Fibroblast of mammary gland (primary cell): ENCODE measurements at regions not wholly inside any gene's neighbourhood (a gene's known extent, or its start where the extent isn't known, plus 50 kb on each side); places are given as distances from the start of the nearest gene placed in this dataset.

ENCODE experiments used
- DNase-seq: peaks from one replicate; pipeline ENCODE4 v3.0.0-alpha.2; 2010; ENCODE audit warnings: low read depth
- H3K4me3 ChIP-seq: 2 replicates; pipeline ENCODE4 v1.5.1; 2011; ENCODE audit warnings: low read depth, mild to moderate bottlenecking, low read length, moderate library complexity; ENCODE audit not compliant: control insufficient read depth
- TF ChIP-seq, protein P1 (sequence below): conservative IDR thresholded peaks from 2 replicates; pipeline ENCODE4 v1.5.1; 2011; ENCODE audit warnings: low read depth, low read length, inconsistent platforms; ENCODE audit not compliant: control insufficient read depth, insufficient read depth

DNA sequence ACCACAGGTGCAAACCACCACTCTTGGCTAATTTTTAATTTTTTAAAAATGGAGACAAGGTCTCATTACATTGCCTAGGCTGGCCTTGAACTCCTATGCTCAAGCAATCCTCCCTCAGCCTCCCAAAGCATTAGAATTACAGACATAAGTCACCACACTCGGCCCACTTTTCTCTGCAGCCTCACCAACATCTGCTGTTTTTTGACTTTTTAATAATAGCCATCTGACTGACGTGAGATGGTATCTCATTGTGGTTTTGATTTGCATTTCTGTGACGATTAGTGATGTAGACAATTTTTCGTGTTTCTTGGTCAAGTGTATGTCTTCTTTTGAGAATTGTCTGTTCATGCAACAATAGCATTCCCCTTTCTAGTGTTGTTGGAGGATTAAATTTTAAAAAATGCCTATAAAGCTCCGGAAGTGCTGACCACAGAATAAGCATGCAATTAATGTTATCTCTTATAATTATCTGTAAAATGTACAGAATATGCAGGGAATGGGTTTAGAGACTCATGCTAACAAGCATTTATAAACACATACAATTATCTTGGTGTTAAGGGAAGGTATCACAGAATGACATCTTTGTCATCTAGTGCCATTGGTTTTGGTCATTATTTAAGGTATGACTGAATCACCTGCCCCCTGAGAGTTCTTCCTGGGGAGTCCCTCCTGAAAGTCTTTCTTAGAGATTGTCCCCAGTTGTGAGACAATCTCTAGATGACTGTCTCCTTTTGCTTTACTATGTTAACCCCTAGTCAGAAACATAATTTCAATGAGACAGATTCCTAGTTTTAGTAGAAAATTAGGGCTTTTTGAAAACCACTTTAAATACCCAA lies 118.5 kb upstream of the SERTM1 start:
- DNase-seq: no peak
- no peak overlapping the region for H3K4me3 ChIP-seq
- TF ChIP-seq, protein P1, sequence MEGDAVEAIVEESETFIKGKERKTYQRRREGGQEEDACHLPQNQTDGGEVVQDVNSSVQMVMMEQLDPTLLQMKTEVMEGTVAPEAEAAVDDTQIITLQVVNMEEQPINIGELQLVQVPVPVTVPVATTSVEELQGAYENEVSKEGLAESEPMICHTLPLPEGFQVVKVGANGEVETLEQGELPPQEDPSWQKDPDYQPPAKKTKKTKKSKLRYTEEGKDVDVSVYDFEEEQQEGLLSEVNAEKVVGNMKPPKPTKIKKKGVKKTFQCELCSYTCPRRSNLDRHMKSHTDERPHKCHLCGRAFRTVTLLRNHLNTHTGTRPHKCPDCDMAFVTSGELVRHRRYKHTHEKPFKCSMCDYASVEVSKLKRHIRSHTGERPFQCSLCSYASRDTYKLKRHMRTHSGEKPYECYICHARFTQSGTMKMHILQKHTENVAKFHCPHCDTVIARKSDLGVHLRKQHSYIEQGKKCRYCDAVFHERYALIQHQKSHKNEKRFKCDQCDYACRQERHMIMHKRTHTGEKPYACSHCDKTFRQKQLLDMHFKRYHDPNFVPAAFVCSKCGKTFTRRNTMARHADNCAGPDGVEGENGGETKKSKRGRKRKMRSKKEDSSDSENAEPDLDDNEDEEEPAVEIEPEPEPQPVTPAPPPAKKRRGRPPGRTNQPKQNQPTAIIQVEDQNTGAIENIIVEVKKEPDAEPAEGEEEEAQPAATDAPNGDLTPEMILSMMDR: no peak

DNA sequence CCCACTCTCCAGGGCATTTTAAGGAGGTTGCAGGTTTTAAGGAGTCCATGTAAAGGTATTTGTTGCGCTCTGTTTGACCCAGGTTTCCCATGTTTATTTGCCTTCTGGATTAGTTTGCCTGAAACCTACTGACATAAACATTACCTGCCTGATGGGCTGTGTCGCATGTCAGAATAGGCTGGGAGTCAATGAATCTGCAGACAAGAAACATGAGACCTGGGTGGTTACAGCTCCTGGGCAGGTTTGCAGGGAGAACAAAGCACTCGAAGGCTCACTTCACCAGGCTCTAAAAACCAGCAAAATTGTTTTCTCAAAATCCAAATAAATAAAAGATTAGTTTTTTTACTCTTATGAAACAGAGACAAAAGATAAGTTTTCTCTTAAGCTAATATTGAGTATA lies 114.4 kb upstream of the SERTM1 start:
- TF ChIP-seq, protein P1: no peak
- no peak overlapping the region for H3K4me3 ChIP-seq
- DNase-seq: no peak

DNA sequence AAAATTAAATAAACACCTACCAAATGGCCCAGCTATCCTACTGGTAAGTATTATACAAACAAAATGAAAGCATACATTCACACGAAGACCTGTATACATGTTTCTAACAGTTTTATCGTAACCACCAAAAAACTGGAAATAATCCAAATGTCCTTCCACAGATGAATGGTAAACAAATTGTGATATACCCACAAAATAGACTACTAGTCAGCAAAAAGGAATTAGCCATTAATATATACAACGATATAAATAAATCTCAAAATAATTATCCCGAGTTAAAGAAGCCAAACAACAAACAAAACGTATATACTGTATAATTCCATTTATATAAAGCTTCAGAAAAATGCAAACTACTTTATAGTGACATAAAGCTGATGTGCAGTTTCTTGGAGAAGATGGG lies 106.3 kb upstream of the SERTM1 start:
- TF ChIP-seq, protein P1: no peak
- H3K4me3 ChIP-seq: no peak overlapping the region
- DNase-seq: no peak

DNA sequence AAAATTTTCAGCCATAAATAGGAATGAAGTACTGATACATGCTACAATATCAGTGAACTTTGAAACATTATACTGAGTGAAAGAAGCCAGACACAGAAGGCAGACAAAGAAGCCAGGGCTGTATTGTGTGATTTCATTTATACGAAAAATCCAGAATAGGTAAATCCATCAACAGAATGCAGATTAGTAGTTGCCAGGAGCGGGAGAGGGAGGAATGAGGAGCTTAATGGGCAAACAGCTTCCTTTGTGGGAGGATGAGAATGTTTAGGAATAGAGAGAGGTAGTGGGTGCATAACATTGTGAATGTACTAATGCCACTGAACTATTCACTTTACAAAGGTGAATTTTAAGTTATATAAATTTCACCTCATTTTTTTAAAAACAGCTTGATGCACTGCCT lies 103.3 kb upstream of the SERTM1 start:
- no peak overlapping the region for H3K4me3 ChIP-seq
- no peak for DNase-seq
- TF ChIP-seq, protein P1: no peak

DNA sequence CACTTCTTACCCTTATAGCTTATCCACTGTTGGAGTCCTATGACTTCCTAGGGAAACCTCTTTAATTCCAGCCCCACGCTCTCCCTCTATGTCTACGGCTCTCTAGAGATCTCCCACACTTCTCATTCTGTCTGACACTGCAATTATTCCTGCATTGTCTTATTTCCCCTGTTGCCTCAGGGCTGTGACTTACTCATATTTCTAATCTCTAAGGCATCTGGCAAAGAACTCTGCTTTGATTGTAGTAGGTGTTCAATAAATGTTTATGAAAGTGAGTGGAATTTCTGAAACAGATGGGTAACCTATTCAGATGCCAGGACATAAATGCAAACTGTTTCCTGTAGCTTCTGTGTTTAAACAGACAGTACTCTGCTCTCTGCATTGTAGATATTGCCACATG lies 102.4 kb upstream of the SERTM1 start:
- TF ChIP-seq, protein P1: no peak
- DNase-seq: no peak

DNA sequence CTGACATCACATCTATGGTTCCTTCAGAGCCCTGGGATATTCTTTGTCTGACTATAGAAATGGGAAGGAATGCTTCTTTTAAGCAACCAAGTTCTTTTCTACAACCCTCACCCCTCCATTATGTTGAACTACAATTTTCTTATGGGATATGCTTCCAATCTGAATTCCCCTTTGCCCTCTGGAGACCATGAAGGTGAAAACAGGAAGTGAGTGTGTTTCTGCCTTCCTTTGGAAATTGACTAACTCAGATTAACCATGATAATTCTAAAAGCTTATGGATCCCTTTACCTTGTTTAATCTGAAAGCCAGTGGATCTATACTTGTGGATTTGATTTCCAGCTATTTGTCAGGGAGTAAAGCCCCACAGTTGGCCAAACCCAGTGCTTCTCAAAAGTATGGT lies 90.8 kb upstream of the SERTM1 start:
- no peak for DNase-seq
- no peak overlapping the region for H3K4me3 ChIP-seq
- TF ChIP-seq, protein P1: no peak

More for the DNA sequence above, 102.4 kb upstream of the SERTM1 start:
- no peak overlapping the region for H3K4me3 ChIP-seq
